ENCODE measurements at regions not wholly inside any gene's neighbourhood (a gene's known extent, or its start where the extent isn't known, plus 50 kb on each side); places are given as distances from the start of the nearest gene placed in this dataset.

DNA sequence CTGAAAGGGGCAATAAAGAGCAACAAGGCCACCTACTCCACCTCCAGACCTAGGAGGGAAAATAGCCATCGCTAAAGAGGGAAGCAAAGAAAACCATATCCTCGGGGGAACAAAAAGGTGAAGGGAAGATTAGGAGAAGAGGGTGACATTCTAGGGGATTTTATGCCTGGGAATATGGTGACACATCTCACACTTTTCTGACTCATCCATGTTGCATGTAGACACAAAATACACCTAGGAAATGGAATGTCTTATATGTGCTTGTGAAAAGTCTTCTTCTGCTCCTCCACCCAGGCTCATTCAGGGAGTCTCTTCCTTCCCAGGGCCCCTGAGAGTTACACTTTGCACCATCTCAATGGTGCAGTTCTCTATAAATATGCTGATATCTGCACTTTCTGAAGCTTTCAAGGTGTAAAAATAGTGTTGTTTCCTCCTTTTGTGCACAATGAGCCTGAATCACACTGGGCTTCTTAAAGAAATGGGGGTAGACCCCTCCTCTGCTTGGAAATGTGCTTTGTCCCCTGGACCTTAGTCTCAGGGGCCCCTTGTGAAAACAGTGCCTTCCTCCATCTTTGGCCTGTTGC lies 195.9 kb downstream of the CYYR1 start:
- TF ChIP-seq ZFX (IDR thresholded peaks at IDR 0.05) (no peak), JUND (IDR thresholded peaks at IDR 0.05) (no peak), SP1 (IDR thresholded peaks at IDR 0.05; ENCODE audit: low read depth) (no peak), SIN3A (IDR thresholded peaks at IDR 0.05; ENCODE audit: low read depth) (no peak)
- POLR2A ChIA-PET, result no interaction called here
- no peaks in the 10 kb centered on the region for H3K4me1 ChIP-seq (ENCODE audit: control insufficient read depth in 1 of 2, insufficient read depth in 2 of 2, low read length in 2 of 2)
- H3K4me3 ChIP-seq (replicated peaks in 1 of 2; ENCODE audit: low read depth in 1 of 2, low read length in 2 of 2), result no peak overlapping the region
- no TSS peak for BruUV-seq (replicated peaks)
- no peak overlapping the region for H3K27ac ChIP-seq (ENCODE audit: low read depth, low read length)
- DNase-seq (ENCODE audit: low read depth, low spot score), result no peak
- no peak overlapping the region for H2AFZ ChIP-seq (ENCODE audit: low read depth, low read length, poor library complexity, severe bottlenecking)
- H3K27me3 ChIP-seq (ENCODE audit: insufficient read depth, low read length), result no peaks in the 10 kb centered on the region
- H3K36me3 ChIP-seq (ENCODE audit: control insufficient read depth in 1 of 2, insufficient read depth in 2 of 2, low read length in 2 of 2), result no peaks in the 10 kb centered on the region
- H3K79me2 ChIP-seq (ENCODE audit: insufficient read depth, low read length), result no peaks in the 10 kb centered on the region
- no peaks in the 10 kb centered on the region for H3K9me2 ChIP-seq (ENCODE audit: insufficient read depth)
- ATAC-seq, result no peak
- no peaks in the 10 kb centered on the region for H3K9me3 ChIP-seq (ENCODE audit: control insufficient read depth in 1 of 2, insufficient read depth in 1 of 2, low read depth in 1 of 2, low read length in 2 of 2)
- no peak overlapping the region for H3K4me2 ChIP-seq (ENCODE audit: low read length)
- no peaks in the 10 kb centered on the region for H4K20me1 ChIP-seq (ENCODE audit: insufficient read depth)
- intact Hi-C loops (cut with micrococcal nuclease), result no loop called here
- CTCF ChIA-PET, result no interaction called here
- RAD21 ChIA-PET (ENCODE audit: low non-redundant PET in 1 of 2, low total read pairs in 2 of 2, uncharacterized antibody in 2 of 2, unreplicated experiment in 2 of 2), result no interaction called here
- no peak overlapping the region for H3K9ac ChIP-seq (ENCODE audit: low read length)

DNA sequence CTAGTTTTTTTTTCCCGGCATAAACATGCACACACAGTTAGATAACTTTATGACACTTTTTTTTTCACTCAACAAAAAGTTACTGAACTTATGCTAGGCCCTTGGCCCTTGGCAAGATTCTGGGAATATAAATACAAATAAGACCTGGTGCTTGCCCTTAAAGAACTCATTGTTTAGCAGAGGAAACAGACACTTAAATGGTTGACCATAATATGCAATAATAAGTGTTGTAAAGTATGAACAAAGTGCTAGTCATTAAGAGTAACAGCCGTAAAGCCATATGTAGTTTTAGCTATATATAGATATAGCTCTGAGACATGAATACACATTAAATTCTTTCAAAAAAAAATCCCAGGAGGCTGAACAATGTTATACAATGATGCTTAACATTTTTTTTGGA lies 198.3 kb downstream of the CYYR1 start:
- Histone ChIP-seq H3K4me2 (ENCODE audit: low read length) (no peak overlapping the region), H3K4me1 (ENCODE audit: control insufficient read depth in 1 of 2, insufficient read depth in 2 of 2, low read length in 2 of 2) (no peaks in the 10 kb centered on the region), H3K4me3 (replicated peaks in 1 of 2; ENCODE audit: low read depth in 1 of 2, low read length in 2 of 2) (no peak overlapping the region), H3K9ac (ENCODE audit: low read length) (no peak overlapping the region), H3K9me2 (ENCODE audit: insufficient read depth) (no peaks in the 10 kb centered on the region), H3K27ac (ENCODE audit: low read depth, low read length) (no peak overlapping the region), H3K9me3 (ENCODE audit: control insufficient read depth in 1 of 2, insufficient read depth in 1 of 2, low read depth in 1 of 2, low read length in 2 of 2) (no peaks in the 10 kb centered on the region), H2AFZ (ENCODE audit: low read depth, low read length, poor library complexity, severe bottlenecking) (no peak overlapping the region), H3K79me2 (ENCODE audit: insufficient read depth, low read length) (no peaks in the 10 kb centered on the region), H3K27me3 (ENCODE audit: insufficient read depth, low read length) (no peaks in the 10 kb centered on the region), H4K20me1 (ENCODE audit: insufficient read depth) (no peaks in the 10 kb centered on the region), H3K36me3 (ENCODE audit: control insufficient read depth in 1 of 2, insufficient read depth in 2 of 2, low read length in 2 of 2) (no peaks in the 10 kb centered on the region)
- no peak for TF ChIP-seq RAD21 (IDR thresholded peaks at IDR 0.05; ENCODE audit: low read depth)
- no peak for TF ChIP-seq FOSL1 (IDR thresholded peaks at IDR 0.05; ENCODE audit: low read depth)
- no peak for TF ChIP-seq SRF (IDR thresholded peaks at IDR 0.05; ENCODE audit: low read depth)
- TF ChIP-seq TCF7L2 (IDR thresholded peaks at IDR 0.05; ENCODE audit: borderline replicate concordance, extremely low read depth, insufficient read depth, insufficient read length), result no peak
- no peak for TF ChIP-seq CBX3 (IDR thresholded peaks at IDR 0.05; ENCODE audit: low read depth)
- TF ChIP-seq POLR2A (IDR thresholded peaks at IDR 0.05; ENCODE audit: borderline replicate concordance, extremely low read depth, insufficient read depth, insufficient read length), result no peak
- TF ChIP-seq EGR1 (IDR thresholded peaks at IDR 0.05; ENCODE audit: low read depth), result no peak
- no peak for TF ChIP-seq ZFX (IDR thresholded peaks at IDR 0.05)
- TF ChIP-seq JUND (IDR thresholded peaks at IDR 0.05), result no peak
- TF ChIP-seq ELF1 (IDR thresholded peaks at IDR 0.05; ENCODE audit: borderline replicate concordance, low read depth), result no peak
- TF ChIP-seq YY1 (IDR thresholded peaks at IDR 0.05; ENCODE audit: extremely low read depth, insufficient replicate concordance, low read depth, low read length), result no peak
- TF ChIP-seq SP1 (IDR thresholded peaks at IDR 0.05; ENCODE audit: low read depth), result no peak
- TF ChIP-seq, protein P1, sequence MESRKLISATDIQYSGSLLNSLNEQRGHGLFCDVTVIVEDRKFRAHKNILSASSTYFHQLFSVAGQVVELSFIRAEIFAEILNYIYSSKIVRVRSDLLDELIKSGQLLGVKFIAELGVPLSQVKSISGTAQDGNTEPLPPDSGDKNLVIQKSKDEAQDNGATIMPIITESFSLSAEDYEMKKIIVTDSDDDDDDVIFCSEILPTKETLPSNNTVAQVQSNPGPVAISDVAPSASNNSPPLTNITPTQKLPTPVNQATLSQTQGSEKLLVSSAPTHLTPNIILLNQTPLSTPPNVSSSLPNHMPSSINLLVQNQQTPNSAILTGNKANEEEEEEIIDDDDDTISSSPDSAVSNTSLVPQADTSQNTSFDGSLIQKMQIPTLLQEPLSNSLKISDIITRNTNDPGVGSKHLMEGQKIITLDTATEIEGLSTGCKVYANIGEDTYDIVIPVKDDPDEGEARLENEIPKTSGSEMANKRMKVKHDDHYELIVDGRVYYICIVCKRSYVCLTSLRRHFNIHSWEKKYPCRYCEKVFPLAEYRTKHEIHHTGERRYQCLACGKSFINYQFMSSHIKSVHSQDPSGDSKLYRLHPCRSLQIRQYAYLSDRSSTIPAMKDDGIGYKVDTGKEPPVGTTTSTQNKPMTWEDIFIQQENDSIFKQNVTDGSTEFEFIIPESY (IDR thresholded peaks at IDR 0.05; ENCODE audit: extremely low read depth, insufficient replicate concordance, low read length), result no peak
- TF ChIP-seq EZH2phosphoT487 (IDR thresholded peaks at IDR 0.05; ENCODE audit: borderline replicate concordance), result no peak
- TF ChIP-seq POLR2AphosphoS5 (IDR thresholded peaks at IDR 0.05; ENCODE audit: low read depth, low read length), result no peak
- no TSS peak for BruUV-seq (replicated peaks)
- ChIA-PET RAD21 (ENCODE audit: low non-redundant PET in 1 of 2, low total read pairs in 2 of 2, uncharacterized antibody in 2 of 2, unreplicated experiment in 2 of 2) (no interaction called here), CTCF (no interaction called here), POLR2A (no interaction called here)
- intact Hi-C loops (cut with micrococcal nuclease), result no loop called here
- DNase-seq (ENCODE audit: low read depth, low spot score) (no peak), ATAC-seq (no peak)

Data from HCT116 (cell line).